GM19351 (cell line): ENCODE measurements at regions not wholly inside any gene's neighbourhood (a gene's known extent, or its start where the extent isn't known, plus 50 kb on each side); places are given as distances from the start of the nearest gene placed in this dataset.
A peak's percentile ranks its signal among the peaks of the same experiment; 100 is the strongest.
"Not testable (repeated sequence)": the region's sequence is repeated elsewhere in the genome, so short reads cannot be mapped to it uniquely, and the experiment has no call there.

Experiments
- ATAC-seq: cut with Tn5 transposase; IDR thresholded peaks from one replicate; pipeline ENCODE4 v1.9.1; 2021; ENCODE audit warnings: mild to moderate bottlenecking, moderate library complexity; ENCODE audit not compliant: unreplicated experiment

- no peak for ATAC-seq
These were observed 57.4 kb upstream of the ZBTB20 start for GRCh38 chr3:115204475-115204874.

- no peak for ATAC-seq
These were observed 61.1 kb upstream of the ZBTB20 start for GRCh38 chr3:115208066-115208750.

- no peak for ATAC-seq
These were observed 64.9 kb upstream of the ZBTB20 start for GRCh38 chr3:115211810-115212492.

- no peak for ATAC-seq
These were observed 65.5 kb upstream of the ZBTB20 start for GRCh38 chr3:115212615-115213014.

GRCh38 chr3:115213052-115213451 is 66.0 kb upstream of the ZBTB20 start:
- not testable (repeated sequence) for ATAC-seq

- no peak for ATAC-seq
These were observed 70.2 kb upstream of the ZBTB20 start for GRCh38 chr3:115217292-115217677.

GRCh38 chr3:115217678-115218451 is 70.8 kb upstream of the ZBTB20 start:
- ATAC-seq, result peak; percentile 69

- no peak for ATAC-seq
These were observed 71.8 kb upstream of the ZBTB20 start for GRCh38 chr3:115218859-115219258.

- no peak for ATAC-seq
These were observed 77.6 kb upstream of the ZBTB20 start for GRCh38 chr3:115224687-115225086.

- no peak for ATAC-seq
These were observed 79.9 kb upstream of the ZBTB20 start for GRCh38 chr3:115226844-115227445.

- ATAC-seq, result no peak
These were observed 80.4 kb upstream of the ZBTB20 start for GRCh38 chr3:115227461-115227860.

GRCh38 chr3:115228266-115228665 is 81.2 kb upstream of the ZBTB20 start:
- ATAC-seq, result no peak

- no peak for ATAC-seq
These were observed 85.1 kb upstream of the ZBTB20 start for GRCh38 chr3:115232167-115232566.

GRCh38 chr3:115233021-115233420 is 85.9 kb upstream of the ZBTB20 start:
- ATAC-seq, result no peak

- ATAC-seq, result no peak
These were observed 89.4 kb upstream of the ZBTB20 start for GRCh38 chr3:115236496-115236895.

GRCh38 chr3:115239717-115240116 is 92.6 kb upstream of the ZBTB20 start:
- no peak for ATAC-seq

GRCh38 chr3:115244350-115244749 is 97.3 kb upstream of the ZBTB20 start:
- no peak for ATAC-seq

- no peak for ATAC-seq
These were observed 98.3 kb upstream of the ZBTB20 start for GRCh38 chr3:115245438-115245837.

- no peak for ATAC-seq
These were observed 98.8 kb upstream of the ZBTB20 start for GRCh38 chr3:115245899-115246298.

- ATAC-seq, result no peak
These were observed 99.5 kb upstream of the ZBTB20 start for GRCh38 chr3:115246461-115247020.

- ATAC-seq, result no peak
These were observed 101.2 kb upstream of the ZBTB20 start for GRCh38 chr3:115248274-115248673.
